ENCODE measurements at regions not wholly inside any gene's neighbourhood (a gene's known extent, or its start where the extent isn't known, plus 50 kb on each side); places are given as distances from the start of the nearest gene placed in this dataset.

GRCh38 chr14:22318951-22319350 is 270.1 kb downstream of the DAD1 start:
- TF ChIP-seq CTCF (IDR thresholded peaks at IDR 0.05) (no peak), POLR2A (IDR thresholded peaks at IDR 0.05) (no peak)
